Epithelial cell of esophagus (primary cell): ENCODE measurements at regions not wholly inside any gene's neighbourhood (a gene's known extent, or its start where the extent isn't known, plus 50 kb on each side); places are given as distances from the start of the nearest gene placed in this dataset.

Experiments
- DNase-seq: peaks from one replicate; pipeline ENCODE4 v3.0.0; 2010; ENCODE audit warnings: low read depth
- H3K4me3 ChIP-seq: 2 replicates; pipeline ENCODE4 v1.5.1; 2011; ENCODE audit warnings: mild to moderate bottlenecking, low read length, control low read depth
- CTCF ChIP-seq: IDR thresholded peaks from 2 replicates; pipeline ENCODE4 v1.5.1; 2011; ENCODE audit warnings: low read depth, mild to moderate bottlenecking, low read length, control low read depth, inconsistent platforms; ENCODE audit not compliant: insufficient read depth; ENCODE audit errors: missing control alignments

GRCh38 chr16:60820361-60820760 lies 1215.9 kb downstream of the CDH8 start:
- no peak for DNase-seq
- TF ChIP-seq CTCF, result no peak
- no peak overlapping the region for H3K4me3 ChIP-seq

GRCh38 chr16:60818465-60818864 lies 1217.8 kb downstream of the CDH8 start:
- H3K4me3 ChIP-seq, result no peak overlapping the region
- TF ChIP-seq CTCF, result no peak
- DNase-seq, result no peak

GRCh38 chr16:60816461-60816860 lies 1219.8 kb downstream of the CDH8 start:
- DNase-seq, result no peak
- TF ChIP-seq CTCF, result no peak
- no peak overlapping the region for H3K4me3 ChIP-seq

- no peak overlapping the region for H3K4me3 ChIP-seq
- TF ChIP-seq CTCF, result no peak
- DNase-seq, result no peak
Observed at GRCh38 chr16:60815865-60816264, 1220.4 kb downstream of the CDH8 start.

GRCh38 chr16:60815033-60815432 lies 1221.2 kb downstream of the CDH8 start:
- no peak overlapping the region for H3K4me3 ChIP-seq
- no peak for TF ChIP-seq CTCF
- no peak for DNase-seq

- no peak overlapping the region for H3K4me3 ChIP-seq
- no peak for TF ChIP-seq CTCF
- no peak for DNase-seq
Observed at GRCh38 chr16:60811657-60812056, 1224.6 kb downstream of the CDH8 start.

GRCh38 chr16:60811051-60811608 lies 1225.1 kb downstream of the CDH8 start:
- no peak for TF ChIP-seq CTCF

More at GRCh38 chr16:60811051-60811608, 1225.1 kb downstream of the CDH8 start:
- DNase-seq, result no peak
- no peak overlapping the region for H3K4me3 ChIP-seq
